GM18511 (cell line): ENCODE measurements at regions not wholly inside any gene's neighbourhood (a gene's known extent, or its start where the extent isn't known, plus 50 kb on each side); places are given as distances from the start of the nearest gene placed in this dataset.
"Not testable (repeated sequence)": the region's sequence is repeated elsewhere in the genome, so short reads cannot be mapped to it uniquely, and the experiment has no call there.

ENCODE experiments used
- ATAC-seq: cut with Tn5 transposase; IDR thresholded peaks from one replicate; pipeline ENCODE4 v1.9.1; 2021; ENCODE audit warnings: mild to moderate bottlenecking, moderate library complexity; ENCODE audit not compliant: unreplicated experiment

DNA sequence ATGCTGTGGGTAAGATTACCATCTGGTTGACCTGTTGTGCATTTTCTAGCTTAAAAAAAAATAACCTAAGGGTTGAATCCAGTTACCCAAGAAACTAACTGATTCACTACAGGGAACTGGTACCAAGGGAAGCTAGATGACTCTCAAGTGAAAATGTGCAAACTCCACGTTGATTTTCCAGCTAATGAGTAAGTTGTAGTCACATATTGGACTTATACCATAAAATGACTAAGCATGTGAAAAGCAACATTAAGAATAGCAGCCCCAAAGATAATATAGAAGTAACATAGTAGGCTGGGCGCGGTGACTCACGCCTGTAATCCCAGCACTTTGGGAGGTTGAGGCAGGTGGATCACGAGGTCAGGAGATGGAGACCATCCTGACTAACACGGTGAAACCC is 270.9 kb downstream of the SPRY1 start:
- no peak for ATAC-seq

DNA sequence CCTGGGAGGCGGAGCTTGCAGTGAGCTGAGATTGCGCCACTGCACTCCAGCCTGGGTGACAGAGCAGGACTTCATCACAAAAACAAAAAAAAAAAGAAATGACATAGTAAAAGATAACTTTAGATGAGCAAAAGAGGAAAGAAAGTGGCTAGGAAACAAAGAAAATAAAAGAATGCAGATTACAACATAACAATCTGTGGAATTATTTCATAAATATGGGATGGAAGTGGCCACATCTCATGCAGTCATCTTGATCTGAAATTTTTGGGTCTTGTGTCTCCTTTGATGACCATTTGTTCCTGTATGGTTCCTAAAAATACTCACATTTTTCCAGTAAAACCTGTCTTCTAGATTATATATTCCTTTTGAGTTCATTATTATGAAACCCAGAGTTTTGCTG is 271.4 kb downstream of the SPRY1 start:
- ATAC-seq, result no peak

DNA sequence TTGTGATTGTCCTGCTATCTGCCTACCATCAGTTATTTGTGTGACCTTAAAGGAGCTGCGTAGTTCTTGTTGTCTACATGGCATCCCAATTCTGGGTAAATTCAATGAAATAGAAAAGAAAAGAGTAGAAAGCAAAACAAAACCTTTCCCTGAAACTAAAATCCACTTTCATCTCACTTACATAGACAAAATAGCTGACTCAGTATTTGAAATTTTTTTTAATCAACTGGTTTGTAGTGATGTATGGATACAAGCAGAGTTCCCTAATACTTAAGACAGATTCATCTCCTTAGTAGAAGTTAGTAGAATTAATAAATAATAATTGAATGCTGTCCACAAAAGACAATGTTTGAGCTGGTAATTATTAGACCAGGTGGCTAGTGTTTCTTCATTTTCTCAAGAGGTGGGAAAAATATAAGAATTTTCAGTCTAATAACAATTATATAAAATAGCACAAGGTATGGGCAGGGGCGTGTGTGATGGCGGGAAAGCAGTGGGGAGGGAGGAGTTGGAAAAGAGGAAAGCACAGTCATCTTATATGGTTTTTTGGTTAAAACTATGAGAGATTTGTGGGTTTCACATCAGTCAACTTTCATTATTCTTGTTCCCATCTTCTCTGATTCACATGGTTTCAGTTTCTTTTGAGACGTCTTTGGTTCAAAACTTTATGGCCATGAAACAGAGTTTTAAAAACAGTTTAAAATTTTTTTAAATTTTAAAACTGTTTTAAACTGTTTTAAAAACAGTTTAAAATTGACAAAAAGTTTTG is 275.2 kb downstream of the SPRY1 start:
- ATAC-seq, result peak; percentile 97

DNA sequence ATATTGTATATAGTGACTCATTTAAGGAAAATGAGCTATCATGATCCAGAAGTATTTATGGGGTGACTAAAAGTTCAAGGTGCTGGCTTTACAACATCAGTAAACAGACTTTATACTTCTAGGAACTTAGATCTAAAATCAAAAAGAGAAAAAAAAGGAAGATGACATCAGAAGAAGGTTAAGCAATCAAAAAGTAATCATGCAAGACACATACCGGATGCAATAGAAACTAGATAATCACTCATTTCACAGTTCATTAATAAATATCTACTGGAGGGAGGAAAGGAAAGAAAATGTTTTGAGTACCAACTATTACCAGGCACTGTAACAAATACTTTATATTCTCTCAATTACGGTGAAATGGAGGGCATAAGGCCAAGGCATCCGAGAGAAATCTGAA is 276.4 kb downstream of the SPRY1 start:
- ATAC-seq, result peak; percentile 39

DNA sequence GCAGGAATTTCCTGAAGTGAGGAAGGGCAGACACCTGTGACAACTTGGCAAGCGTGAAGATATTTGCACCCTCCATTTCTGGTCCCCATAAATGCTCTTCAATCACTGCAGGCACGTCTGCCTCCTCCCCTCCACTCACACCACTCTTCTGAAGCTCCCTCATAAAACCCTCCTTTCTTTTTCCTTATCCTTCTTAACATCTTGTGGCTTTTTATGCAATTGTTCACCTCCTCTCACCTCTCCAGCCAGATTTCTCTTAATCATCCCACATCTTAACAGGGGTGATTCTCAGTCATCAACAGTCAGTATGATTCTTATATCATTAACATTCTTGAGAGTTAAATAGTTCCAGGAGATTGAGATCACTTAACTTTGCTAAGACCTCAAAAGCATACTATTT is 277.4 kb downstream of the SPRY1 start:
- ATAC-seq, result no peak

DNA sequence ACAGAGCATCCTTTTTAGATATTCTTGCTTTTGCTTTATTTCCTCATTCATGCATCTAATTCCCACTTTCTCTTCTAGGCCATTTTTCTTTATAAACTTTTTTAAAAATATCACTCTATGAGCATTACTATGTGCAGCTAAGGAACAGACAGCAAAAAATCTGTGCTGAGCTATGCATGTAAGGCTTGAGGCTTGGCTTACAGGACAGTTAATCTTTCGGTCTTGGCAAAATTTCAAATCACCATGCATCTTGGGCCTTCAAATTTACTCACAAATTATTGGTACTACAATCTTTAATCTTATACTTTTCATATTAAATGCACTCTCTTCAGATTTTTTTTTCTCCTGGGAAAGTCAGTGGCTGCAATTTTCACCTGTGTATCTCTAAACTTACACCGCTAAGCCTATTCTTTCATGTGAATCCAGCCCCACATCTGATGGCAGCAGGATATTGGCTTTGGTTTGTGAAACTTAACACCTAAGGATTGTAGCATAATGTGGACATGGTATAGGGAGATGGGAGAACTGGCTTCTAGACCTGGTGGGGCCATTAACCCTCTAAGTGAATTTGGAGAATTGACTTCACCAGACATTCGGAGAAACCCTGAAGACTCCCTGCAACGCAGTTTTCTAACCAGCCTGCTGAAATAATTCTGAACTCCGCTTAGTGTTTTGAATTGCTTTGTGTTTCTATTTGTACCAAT is 278.3 kb downstream of the SPRY1 start:
- no peak for ATAC-seq

DNA sequence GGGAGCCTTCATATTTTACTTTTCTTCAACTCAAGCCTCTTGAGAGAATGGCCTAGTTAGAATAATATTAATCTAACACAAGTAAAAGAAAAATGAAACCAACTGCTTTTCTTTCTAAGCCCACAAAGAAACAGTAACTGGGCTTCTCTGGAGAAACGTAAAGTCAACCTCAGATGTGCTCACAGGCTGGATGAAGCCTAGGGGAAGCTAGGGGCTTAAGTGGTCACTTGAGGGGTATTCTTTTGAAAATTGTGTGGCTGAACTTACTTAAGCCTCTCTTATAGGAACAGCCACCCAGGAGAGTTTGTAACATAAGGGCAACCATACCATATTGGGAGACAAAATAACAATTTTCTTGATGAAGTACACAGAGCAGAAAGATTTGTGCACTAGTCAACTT is 279.0 kb downstream of the SPRY1 start:
- no peak for ATAC-seq

DNA sequence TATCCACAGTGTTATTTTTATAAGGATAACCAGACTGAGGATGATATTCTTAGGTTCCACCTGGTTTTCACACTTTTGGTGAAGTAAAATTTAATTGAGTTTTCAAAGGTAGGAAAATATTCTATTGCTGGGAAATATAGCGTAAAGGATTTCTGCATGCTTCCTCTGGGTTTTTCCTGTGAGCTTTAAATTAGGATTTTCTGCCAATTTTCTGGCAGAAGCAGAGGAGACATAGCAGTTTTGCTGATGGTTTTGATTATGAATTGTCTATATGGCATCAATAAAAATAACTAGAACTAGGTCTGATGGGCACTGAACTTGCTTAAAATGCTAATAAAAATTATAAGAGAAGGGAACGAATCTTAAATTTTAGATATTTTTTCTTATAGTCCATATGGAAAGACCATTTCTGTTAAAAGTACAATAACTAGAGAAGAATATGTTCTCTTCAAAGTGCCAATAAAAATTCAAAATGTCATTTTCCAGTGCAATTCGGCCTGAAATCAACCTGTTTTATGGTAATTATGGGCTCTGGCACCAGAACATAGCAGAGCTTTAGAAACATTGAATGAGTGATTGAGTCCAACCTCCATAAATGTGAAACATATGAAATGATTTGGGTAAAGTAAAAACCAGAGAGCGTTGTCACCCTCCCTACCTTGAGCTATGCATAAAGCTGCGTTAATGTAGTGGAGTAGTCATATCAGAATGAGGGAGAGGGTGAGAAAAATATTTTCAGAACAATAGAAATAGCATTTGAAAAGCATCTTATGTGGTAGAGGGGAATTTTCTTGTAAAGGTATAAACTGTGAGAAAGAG is 279.7 kb downstream of the SPRY1 start:
- ATAC-seq, result no peak

DNA sequence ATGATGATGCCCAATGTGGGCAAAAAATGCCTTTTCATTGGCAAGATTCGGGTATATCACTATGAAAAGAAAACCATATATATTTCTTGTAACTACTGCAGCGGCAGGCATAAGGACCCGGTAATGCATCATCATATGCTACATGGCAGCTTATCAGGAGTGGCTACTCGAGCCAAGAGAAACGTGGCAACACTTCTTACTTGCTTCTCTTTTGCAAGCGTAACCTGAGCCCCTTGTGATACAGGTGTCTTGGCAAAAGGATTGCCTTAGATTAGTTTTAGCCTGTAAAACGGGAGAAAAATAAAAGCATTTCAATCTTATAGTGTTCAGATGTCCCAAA is 280.3 kb downstream of the SPRY1 start:
- ATAC-seq, result no peak

DNA sequence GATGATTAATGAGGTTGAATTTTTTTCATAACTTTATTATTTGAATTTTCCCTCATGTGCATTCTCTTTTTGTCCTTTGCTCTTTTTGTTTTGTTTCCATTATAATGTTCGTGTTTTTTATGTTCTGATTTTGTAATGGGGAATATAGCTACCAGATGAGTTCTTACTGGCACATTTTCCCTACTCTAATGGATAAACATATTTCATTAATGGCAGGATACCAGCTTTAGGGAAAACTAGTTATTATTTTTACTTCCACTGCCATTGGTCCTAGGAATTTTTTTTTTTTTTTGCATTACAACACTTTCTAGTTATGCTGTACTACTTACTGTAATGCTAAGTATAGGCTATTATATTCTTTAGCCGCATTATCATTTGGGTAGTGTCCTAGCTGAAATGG is 286.3 kb downstream of the SPRY1 start:
- ATAC-seq, result no peak

DNA sequence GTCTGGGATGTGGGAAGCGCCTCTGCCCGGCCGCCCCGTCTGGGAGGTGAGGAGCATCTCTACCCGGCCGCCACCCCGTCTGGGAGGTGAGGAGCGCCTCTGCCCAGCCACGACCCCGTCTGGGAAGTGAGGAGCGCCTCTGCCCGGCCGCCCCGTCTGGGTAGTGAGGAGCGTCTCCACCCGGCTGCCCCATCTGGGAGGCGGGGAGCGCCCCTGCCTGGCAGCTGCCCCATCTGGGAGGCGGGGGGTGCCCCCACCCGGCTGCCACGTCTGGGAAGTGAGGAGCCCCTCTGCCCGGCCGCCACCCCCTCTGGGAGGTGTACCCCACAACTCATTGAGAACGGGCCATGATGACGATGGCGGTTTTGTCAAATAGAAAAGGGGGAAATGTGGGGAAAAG is 288.3 kb downstream of the SPRY1 start:
- ATAC-seq, result not testable (repeated sequence)

DNA sequence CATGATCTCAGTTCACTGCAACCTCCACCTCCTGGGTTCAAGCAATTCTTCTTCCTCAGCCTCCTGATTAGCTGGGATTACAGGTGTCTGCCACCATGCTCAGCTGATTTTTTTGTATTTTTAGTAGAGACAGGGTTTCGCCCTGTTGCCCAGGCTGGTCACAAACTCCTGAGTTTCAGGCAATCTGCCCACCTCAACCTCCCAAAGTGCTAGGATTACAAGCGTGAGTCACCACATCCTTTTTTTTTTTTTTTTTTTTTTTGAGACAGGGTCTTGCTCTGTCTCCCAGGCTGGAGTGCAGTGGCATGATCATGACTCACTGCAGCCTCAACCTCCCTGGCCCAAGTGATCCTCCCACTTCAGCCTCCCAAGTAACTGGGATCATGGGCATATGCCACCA is 298.9 kb downstream of the SPRY1 start:
- ATAC-seq, result not testable (repeated sequence)

DNA sequence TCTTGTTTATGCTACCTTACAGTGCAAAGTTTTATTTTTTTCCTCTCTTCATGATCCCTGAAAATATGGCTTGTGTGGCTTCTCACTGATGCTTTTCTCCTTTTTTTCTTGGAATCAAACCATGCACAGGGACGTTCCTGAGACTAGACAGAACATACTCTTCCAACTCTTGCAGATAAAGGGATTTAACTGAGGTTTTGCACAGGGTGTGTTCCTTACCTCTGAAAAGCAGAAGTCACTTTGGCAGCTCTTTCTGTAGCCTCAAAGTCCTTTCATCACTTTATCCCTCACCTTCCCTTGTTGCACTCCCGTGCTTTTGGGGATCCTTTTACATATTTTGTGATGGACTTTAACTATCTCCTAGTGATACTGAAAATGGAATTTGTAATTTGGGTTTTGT is 300.1 kb downstream of the SPRY1 start:
- no peak for ATAC-seq

DNA sequence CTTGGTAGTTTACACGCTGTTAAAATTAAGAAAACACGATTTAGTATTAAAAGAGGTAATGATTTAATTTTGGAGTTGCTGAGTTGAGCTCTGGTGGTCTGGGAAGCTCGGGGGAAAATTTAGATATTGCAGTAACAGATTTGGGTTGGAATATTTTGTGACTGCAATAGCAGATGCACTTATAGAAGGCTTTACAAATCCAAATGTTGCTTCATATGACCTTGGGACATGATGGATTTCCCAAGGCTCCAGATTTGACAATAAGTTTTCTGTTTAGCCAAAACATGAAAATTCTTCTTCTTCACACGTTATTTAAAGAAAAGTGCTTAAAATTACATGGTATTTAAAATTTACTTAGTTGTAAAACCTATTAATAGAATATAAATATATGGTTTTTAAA is 302.0 kb downstream of the SPRY1 start:
- no peak for ATAC-seq

DNA sequence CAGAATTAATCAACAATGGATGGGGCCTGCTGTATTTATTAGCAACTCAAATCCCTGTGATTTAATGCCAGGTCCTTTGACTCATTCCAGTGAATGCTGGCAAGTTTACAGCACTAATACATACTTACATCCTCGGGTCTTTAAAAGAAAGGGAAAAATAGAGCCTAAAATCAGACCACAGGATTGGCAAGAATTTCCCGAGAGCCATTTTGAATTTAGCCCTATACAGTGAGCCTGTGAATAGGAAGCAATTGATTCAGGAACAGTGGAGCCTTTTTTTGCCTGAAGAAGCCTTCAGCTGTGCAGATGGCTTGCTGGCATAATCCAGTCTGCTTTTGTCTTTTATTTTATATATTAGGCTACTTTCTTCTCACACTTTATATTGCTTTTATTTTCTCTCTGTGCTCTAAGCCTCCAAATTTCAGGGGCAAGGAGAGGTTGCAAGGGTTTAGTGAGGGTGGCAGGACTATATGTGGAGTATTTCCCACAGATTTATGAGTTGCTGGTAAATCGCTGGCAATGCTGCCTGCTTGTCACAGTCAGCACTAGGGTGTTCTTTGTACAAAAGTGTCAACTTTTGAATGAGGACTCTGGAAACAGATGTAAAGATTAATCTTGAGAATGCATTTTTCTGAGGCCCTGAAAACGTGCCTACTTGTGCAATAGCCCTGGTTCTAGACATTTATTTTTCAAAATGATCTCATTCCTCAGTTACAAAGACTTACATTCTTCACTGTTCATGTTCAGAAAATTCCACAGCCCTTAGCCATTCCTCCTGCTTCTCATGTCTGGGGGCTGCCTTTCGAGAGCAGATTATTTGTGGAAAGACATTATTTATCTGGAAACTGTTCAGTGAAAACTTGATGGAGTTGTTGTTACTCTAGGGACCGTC is 303.5 kb downstream of the SPRY1 start:
- no peak for ATAC-seq

DNA sequence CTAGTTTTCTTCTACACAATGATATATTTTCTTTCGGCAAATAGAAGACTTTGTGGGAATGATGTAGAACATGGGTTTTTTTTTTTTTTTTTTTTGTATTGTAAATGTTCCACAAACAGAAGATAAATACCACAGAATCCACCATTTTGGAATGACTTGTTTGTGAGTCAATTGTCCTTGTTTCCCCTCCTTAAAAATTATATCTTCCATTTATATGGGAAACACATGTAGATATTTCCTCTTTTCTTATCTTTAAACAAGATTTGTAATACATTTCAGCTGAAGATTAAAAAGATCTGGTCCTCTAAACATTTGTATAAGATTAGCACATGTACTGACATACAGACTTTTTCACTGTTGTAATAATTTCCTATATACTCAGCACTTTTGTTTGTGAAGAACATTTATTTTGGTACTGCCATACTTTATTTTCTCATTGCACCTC is 304.6 kb downstream of the SPRY1 start:
- no peak for ATAC-seq

DNA sequence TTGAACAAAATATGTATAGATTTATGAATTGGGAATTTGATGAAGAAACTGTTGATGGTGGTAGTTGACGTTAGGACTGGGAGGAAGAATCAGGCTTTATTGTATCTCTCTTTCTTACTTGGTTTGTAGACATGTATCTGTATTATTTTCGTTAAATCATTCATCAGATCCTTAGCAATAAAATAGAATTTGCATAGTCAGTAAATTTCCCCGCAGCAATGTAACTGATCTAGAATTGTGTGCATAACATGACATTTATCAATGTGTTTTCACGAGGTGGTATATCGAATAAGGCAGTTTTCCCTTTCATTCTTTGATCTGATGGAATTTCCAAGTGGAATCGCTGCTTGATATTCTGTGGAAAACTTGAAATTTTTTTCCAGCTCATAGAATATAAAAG is 308.8 kb downstream of the SPRY1 start:
- no peak for ATAC-seq

DNA sequence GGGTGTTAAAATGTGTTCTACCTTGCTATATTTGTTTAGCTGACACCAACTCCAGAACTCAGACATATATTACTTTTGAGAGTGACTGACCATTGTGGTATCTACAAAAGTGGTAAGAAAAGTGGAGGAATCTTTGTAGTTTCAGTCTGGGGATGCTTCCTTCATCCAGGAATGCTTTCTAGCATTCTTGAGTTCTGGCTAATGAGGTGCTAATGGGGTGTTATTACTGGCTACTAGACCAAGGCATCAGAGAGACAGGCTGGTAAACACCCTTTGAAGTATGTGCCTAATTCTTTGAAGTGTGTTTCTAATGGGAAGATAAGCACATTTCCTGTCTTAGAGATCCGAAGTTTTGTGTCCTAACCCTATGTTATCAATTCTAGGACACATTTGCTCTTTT is 310.4 kb downstream of the SPRY1 start:
- no peak for ATAC-seq

DNA sequence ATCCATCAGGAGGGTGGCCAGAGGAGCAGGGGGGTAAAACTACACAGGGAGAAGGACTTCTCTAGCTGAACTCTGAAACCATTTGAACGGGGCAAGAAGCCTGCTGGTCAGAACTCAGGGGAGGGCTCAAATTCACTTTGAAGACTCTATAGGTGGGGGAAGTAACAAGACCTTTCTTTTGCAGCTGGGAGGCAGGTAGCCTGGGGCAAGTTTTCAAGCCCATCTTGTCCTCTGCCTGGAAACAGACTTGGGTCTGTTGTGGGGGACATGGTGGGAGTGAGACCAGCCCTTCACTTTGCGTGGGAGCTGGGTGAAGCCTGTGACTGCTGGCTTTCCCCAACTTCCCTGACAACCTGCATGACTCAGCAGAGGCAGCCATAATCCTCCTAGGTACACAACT is 312.3 kb downstream of the SPRY1 start:
- no peak for ATAC-seq

DNA sequence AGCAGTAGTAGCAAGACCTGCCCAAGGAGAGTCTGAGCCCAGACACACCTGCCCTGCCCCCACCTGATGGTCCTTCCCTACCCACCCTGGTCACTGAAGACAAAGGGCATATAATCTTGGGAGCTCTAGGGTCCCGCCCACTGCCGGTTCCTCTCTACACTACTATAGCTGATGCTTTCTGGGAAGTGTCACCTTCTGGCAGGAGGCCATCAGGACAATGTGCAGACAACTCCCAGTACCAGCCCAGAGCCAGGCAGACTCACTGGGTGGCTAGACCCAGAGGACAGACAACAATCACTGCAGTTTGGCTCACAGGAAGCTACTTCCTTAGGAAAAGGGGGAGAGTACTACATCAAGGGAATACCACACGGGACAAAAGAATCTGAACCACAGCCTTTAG is 312.7 kb downstream of the SPRY1 start:
- ATAC-seq, result no peak

DNA sequence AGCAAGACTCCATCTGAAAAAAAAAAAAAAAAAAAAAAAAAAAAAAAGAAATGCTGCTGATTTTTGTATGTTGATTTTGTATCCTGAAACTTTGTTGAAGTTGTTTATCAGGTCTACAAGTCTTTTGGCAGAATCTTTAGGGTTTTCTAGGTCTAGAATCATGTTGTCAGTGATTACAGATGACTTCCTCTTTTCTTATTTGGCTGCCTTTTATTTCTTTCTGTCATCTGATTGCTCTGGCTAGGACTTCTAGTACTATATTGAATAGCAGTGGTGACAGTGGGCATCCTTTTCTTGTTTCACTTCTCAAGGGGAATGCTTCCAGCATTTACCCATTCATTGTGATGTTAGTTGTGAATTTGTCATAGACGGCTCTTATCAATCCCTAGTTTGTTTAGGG is 334.4 kb downstream of the SPRY1 start:
- ATAC-seq, result no peak
